OCI-LY7 (cell line): ENCODE measurements at regions not wholly inside any gene's neighbourhood (a gene's known extent, or its start where the extent isn't known, plus 50 kb on each side); places are given as distances from the start of the nearest gene placed in this dataset.

Experiments used
- EZH2phosphoT487 ChIP-seq: fragments of 200-600 bp; sonication (generic); IDR thresholded peaks from 2 replicates; pipeline ENCODE4 v1.6.1; 2018; ENCODE audit warnings: low read depth, borderline replicate concordance, mild to moderate bottlenecking, mixed run types, antibody characterized with exemption, low read length, moderate library complexity, mixed read lengths
- TF ChIP-seq, protein P1 (sequence below): fragments of 200-600 bp; sonication (generic); conservative IDR thresholded peaks from 2 replicates; pipeline ENCODE4 v1.5.1; 2014; ENCODE audit warnings: mild to moderate bottlenecking, antibody characterized with exemption, low read length, moderate library complexity, mixed read lengths

DNA sequence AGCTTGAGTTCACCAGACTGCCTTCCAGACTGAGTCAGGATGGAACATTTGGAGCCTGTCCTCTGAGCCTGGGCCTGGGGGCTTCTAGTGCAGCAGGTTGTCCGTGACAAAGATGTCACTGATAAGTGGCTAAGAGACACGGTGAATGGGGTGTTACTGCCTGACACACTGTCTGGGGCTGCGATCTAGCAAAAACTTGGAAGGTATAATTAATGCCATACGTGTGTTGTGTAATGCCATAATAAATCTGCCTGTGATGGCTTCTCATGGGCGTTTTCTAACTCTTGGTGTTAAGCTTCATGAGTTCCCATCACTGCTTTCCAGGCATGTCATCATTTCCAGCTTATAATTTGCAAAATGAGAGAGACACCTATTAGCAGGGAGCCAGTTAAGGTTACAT is 215.4 kb downstream of the UTP18 start:
- TF ChIP-seq, protein P1, sequence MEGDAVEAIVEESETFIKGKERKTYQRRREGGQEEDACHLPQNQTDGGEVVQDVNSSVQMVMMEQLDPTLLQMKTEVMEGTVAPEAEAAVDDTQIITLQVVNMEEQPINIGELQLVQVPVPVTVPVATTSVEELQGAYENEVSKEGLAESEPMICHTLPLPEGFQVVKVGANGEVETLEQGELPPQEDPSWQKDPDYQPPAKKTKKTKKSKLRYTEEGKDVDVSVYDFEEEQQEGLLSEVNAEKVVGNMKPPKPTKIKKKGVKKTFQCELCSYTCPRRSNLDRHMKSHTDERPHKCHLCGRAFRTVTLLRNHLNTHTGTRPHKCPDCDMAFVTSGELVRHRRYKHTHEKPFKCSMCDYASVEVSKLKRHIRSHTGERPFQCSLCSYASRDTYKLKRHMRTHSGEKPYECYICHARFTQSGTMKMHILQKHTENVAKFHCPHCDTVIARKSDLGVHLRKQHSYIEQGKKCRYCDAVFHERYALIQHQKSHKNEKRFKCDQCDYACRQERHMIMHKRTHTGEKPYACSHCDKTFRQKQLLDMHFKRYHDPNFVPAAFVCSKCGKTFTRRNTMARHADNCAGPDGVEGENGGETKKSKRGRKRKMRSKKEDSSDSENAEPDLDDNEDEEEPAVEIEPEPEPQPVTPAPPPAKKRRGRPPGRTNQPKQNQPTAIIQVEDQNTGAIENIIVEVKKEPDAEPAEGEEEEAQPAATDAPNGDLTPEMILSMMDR = no peak
- TF ChIP-seq EZH2phosphoT487 = no peak
